22Rv1 (cell line): ENCODE measurements at regions not wholly inside any gene's neighbourhood (a gene's known extent, or its start where the extent isn't known, plus 50 kb on each side); places are given as distances from the start of the nearest gene placed in this dataset.
"Not testable (repeated sequence)": the region's sequence is repeated elsewhere in the genome, so short reads cannot be mapped to it uniquely, and the experiment has no call there.

Experiments
- ZFX ChIP-seq: fragments of 450-650 bp; IDR thresholded peaks from 2 replicates; pipeline ENCODE4 v1.6.1; 2017; ENCODE audit warnings: antibody characterized with exemption, borderline replicate concordance
- TF ChIP-seq, protein P1 (sequence below): fragments of 450-650 bp; IDR thresholded peaks from 2 replicates; pipeline ENCODE4 v1.5.1; 2017; ENCODE audit warnings: mild to moderate bottlenecking

DNA sequence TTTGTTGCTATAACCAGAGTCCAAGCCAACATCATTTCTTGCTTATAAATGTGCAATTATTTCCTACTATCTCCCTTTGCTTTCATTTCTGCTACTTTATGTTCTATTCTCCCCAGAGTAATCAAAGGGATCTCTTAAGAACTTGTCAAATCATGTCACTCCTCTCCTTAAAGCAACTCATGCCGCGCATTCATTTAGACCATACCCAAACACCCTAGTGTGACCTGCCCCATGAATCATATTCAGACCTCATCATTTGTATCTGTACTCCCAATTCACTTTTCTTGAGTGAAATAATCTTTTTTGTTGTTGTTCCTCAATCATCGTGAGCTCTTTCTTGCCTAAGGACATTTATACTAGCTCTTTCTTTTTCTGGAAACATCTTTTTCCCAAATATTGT, 151.8 kb downstream of the SYT15 start:
- TF ChIP-seq, protein P1, sequence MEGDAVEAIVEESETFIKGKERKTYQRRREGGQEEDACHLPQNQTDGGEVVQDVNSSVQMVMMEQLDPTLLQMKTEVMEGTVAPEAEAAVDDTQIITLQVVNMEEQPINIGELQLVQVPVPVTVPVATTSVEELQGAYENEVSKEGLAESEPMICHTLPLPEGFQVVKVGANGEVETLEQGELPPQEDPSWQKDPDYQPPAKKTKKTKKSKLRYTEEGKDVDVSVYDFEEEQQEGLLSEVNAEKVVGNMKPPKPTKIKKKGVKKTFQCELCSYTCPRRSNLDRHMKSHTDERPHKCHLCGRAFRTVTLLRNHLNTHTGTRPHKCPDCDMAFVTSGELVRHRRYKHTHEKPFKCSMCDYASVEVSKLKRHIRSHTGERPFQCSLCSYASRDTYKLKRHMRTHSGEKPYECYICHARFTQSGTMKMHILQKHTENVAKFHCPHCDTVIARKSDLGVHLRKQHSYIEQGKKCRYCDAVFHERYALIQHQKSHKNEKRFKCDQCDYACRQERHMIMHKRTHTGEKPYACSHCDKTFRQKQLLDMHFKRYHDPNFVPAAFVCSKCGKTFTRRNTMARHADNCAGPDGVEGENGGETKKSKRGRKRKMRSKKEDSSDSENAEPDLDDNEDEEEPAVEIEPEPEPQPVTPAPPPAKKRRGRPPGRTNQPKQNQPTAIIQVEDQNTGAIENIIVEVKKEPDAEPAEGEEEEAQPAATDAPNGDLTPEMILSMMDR = not testable (repeated sequence)
- TF ChIP-seq ZFX = not testable (repeated sequence)
